Esophagus muscularis mucosa (tissue), 4 donors: ENCODE measurements at regions not wholly inside any gene's neighbourhood (a gene's known extent, or its start where the extent isn't known, plus 50 kb on each side); places are given as distances from the start of the nearest gene placed in this dataset.

Experiments used
- EP300 ChIP-seq: sonication (generic); formaldehyde crosslinking; IDR thresholded peaks from one replicate; pipeline ENCODE4 v1.6.1; 2017; ENCODE audit warnings: antibody characterized with exemption
- POLR2A ChIP-seq: fragments of 450-650 bp; IDR thresholded peaks from one replicate; pipeline ENCODE4 v1.6.1; 2017; ENCODE audit warnings: antibody characterized with exemption, moderate library complexity, mild to moderate bottlenecking, low read depth
- TF ChIP-seq, protein P1 (sequence below), 3 experiments: fragments of 200-600 bp in 2 of 3; fragments of 450-650 bp in 1 of 3; sonication (generic) in 2 of 3; IDR thresholded peaks; one replicate each; pipeline ENCODE4 v1.5.1; 2017 to 2019; ENCODE audit warnings: antibody characterized with exemption in 3 of 3, mild to moderate bottlenecking in 2 of 3, moderate library complexity in 1 of 3

DNA sequence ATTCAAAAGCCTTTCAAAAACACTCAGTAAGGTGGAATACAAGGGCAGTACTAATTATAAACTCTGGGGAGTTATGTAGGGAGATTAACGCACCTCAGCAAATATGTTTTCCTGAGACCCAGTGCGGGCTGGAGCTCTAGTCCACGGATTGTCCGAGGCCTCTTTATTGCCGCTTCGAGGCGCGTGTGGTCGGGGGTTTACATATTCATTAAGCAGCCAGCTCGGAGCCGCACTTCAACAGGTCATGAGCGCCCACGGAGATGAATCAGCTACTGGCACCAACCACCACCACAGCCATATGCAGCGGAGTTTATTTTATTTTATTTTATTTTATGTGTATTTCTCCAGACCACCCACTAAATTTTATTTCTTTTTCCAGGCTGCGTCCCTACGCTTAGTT lies 195.9 kb upstream of the ADARB2 start:
- TF ChIP-seq, protein P1, sequence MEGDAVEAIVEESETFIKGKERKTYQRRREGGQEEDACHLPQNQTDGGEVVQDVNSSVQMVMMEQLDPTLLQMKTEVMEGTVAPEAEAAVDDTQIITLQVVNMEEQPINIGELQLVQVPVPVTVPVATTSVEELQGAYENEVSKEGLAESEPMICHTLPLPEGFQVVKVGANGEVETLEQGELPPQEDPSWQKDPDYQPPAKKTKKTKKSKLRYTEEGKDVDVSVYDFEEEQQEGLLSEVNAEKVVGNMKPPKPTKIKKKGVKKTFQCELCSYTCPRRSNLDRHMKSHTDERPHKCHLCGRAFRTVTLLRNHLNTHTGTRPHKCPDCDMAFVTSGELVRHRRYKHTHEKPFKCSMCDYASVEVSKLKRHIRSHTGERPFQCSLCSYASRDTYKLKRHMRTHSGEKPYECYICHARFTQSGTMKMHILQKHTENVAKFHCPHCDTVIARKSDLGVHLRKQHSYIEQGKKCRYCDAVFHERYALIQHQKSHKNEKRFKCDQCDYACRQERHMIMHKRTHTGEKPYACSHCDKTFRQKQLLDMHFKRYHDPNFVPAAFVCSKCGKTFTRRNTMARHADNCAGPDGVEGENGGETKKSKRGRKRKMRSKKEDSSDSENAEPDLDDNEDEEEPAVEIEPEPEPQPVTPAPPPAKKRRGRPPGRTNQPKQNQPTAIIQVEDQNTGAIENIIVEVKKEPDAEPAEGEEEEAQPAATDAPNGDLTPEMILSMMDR (IDR thresholded peaks at IDR 0.05), result no peak
- no peak for TF ChIP-seq EP300
- TF ChIP-seq POLR2A, result no peak
